ENCODE measurements at regions not wholly inside any gene's neighbourhood (a gene's known extent, or its start where the extent isn't known, plus 50 kb on each side); places are given as distances from the start of the nearest gene placed in this dataset.

GRCh38 chr16:61332461-61332860 lies 703.8 kb downstream of the CDH8 start:
- DNase-seq (ENCODE audit: low spot score), result no peak

DNA sequence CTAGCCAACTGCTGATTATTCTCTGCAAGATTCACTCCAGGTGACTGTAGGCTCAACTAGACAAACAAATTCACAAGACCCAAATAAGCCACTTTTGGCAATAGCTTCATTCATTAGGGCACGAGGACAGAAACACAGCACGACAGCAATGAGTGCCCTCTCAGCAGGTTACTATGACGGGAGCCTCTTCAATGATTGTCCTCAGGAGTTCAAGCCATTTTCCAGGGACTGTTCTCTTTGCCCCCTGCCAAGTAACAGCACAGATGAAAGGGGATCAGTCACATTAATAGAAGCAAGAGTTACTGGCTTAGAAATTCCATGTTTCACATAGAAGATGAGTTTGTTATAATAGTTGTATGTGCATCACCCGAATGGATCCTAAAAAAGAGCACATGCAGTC lies 712.2 kb downstream of the CDH8 start:
- no peak for DNase-seq (ENCODE audit: low spot score)

GRCh38 chr16:61323456-61323855 lies 712.8 kb downstream of the CDH8 start:
- no peak for DNase-seq (ENCODE audit: low spot score)

DNA sequence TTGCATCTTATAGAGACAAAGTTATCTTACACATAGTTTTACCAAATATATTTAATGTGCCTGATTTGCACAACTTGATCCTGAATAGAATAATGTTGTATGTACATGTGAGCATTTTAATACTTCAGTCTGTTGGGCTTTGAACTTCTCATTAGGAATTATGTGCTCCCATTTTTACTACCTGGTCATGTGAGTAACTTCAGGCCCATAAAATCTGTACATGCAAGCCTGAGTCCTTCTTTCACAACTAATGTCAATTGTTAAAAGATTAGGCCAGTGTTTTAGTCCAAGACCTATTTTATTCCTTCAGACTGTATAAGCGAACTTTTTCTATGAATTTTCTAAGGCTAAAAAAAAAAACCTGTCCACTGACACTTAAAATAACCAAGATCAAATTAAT lies 715.4 kb downstream of the CDH8 start:
- no peak for DNase-seq (ENCODE audit: low spot score)

- no peak for DNase-seq (ENCODE audit: low spot score)
Observed at GRCh38 chr16:61313931-61314330, 722.3 kb downstream of the CDH8 start.

GRCh38 chr16:61309386-61309785 lies 726.9 kb downstream of the CDH8 start:
- DNase-seq (ENCODE audit: low spot score), result no peak

DNA sequence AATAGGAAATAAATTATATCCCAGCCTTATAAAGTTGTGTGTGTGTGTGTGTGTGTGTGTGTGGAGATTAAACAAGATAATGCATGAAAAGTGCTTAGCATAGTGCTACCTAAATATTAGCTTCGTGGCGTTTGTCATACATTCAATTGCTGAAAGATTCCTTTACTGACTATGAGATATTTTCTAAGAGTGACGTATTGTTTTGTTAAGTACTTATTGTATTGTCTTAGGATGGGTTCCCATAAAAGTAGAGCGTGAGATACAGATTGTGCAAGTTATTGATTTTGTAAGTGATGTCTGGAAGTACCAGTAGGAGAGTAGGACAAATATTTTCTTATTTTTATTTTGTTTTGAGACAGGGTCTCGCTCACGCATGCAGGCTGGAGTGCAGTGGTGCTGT lies 730.0 kb downstream of the CDH8 start:
- DNase-seq (ENCODE audit: low spot score), result no peak

GRCh38 chr16:61296814-61297213 lies 739.4 kb downstream of the CDH8 start:
- DNase-seq (ENCODE audit: low spot score), result no peak

DNA sequence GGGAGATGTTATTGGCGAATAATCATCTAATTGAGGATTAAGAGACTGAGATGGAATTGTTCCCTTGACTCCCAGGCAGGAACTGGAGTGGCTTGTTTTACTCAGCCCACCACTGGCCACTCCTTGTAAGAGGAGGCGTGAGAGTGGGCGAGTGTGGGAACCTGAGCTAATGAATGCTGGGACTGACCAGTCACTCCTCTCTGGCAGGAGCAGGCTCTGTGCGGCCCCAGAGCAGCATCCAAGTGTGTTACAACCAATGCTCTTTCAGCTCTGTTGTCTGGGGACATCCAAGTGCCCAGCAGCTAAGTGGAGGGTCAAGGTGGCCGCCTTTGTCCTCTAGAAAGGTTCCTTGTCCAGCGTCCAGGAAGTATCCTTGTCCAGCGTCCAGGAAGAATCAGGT lies 739.9 kb downstream of the CDH8 start:
- DNase-seq (ENCODE audit: low spot score), result no peak

GRCh38 chr16:61295311-61295710 lies 740.9 kb downstream of the CDH8 start:
- no peak for DNase-seq (ENCODE audit: low spot score)

DNA sequence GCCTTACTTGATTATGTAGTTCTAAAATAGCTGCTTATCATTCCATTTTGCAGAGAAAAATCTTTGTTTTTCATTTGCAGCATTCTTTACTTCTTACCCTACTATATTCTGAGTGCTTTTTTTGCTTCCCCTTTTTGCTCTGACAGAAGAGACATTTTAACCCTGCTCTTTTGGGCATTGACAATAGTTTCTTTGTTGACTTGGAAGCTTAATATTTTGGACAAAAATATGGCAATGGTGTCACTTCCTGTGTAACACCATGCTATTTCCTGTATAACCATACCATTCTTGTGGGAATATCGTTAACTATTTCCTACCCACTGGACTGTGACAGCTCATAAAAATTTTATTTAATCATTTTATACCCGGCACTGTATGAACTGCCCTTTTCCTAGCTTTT lies 747.1 kb downstream of the CDH8 start:
- DNase-seq (ENCODE audit: low spot score), result no peak

DNA sequence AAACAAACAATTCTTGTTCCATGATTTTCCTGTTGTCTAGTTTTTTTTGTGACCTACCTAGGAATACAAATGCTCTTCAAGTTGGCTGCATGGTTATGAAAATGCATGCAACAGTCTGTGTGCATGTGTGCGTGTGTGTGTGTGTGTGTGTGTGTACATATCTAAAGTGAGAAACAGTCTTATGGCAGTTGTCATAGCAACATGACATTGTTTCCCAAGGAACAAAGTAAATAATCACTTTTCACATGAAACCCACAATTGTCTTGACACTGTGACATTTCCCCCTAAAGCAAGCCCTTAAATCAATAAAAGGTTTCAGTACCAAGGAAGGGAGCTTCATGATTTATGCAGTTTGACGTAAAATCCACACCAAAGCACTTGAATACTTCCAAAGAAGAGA lies 758.4 kb downstream of the CDH8 start:
- no peak for DNase-seq (ENCODE audit: low spot score)

GRCh38 chr16:61274211-61274610 lies 762.0 kb downstream of the CDH8 start:
- DNase-seq (ENCODE audit: low spot score), result no peak

DNA sequence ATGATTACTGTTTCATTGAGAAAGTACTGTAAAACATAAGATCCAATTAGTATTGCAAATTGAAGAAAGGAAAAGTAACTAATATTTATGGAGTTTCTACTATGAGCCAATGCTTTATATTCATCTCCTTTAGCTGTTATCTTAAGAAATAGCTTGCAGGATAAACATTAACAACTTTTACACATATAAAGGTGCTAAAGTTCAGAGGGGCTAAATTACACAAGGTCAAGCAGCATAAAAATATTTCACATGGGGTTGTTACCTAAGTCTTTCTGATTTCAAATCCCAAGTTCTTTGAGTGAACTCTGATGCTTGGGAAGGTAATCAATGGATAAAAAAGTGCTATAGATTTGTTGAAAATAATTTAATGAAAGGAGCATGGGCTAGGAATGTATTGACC lies 765.5 kb downstream of the CDH8 start:
- DNase-seq (ENCODE audit: low spot score), result no peak

- DNase-seq (ENCODE audit: low spot score), result no peak
Observed at GRCh38 chr16:61263400-61263799, 772.8 kb downstream of the CDH8 start.

- no peak for DNase-seq (ENCODE audit: low spot score)
Observed at GRCh38 chr16:61261315-61261714, 774.9 kb downstream of the CDH8 start.

GRCh38 chr16:61246592-61246991 lies 789.6 kb downstream of the CDH8 start:
- DNase-seq (ENCODE audit: low spot score), result no peak

- DNase-seq (ENCODE audit: low spot score), result no peak
Observed at GRCh38 chr16:61243954-61244353, 792.3 kb downstream of the CDH8 start.

- DNase-seq (ENCODE audit: low spot score), result no peak
Observed at GRCh38 chr16:61237884-61238485, 798.3 kb downstream of the CDH8 start.

- DNase-seq (ENCODE audit: low spot score), result no peak
Observed at GRCh38 chr16:61233713-61234112, 802.5 kb downstream of the CDH8 start.

- DNase-seq (ENCODE audit: low spot score), result no peak
Observed at GRCh38 chr16:61228371-61228770, 807.9 kb downstream of the CDH8 start.

GRCh38 chr16:61215605-61216004 lies 820.6 kb downstream of the CDH8 start:
- DNase-seq (ENCODE audit: low spot score), result no peak

DNA sequence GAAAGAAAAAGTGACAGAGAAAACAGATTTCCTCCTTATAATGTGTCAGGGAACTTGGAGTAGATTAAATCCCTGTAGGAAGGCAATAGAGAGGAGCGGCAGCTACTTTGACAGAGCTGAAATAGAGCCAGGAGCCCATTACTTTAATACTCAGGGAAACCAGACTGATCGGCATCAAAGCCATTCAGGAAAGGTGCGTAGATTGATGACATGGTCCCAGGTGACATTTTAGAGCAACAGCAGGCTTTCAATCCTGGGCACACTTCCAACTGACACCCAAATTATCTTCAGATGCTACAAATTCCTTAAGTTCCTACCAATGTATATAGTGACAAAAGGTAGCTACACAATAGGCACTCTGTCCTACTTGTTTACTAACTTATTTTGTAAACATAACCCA lies 821.5 kb downstream of the CDH8 start:
- no peak for DNase-seq (ENCODE audit: low spot score)

GRCh38 chr16:61210076-61210475 lies 826.2 kb downstream of the CDH8 start:
- no peak for DNase-seq (ENCODE audit: low spot score)

Measured in mesenteric fat pad (tissue), 1 donor.